GM12878 (cell line): ENCODE measurements at regions not wholly inside any gene's neighbourhood (a gene's known extent, or its start where the extent isn't known, plus 50 kb on each side); places are given as distances from the start of the nearest gene placed in this dataset.

ENCODE experiments used
- ATAC-seq: fragments of 200-7000 bp; cut with Tn5 transposase; 3 replicates; pipeline ENCODE4 v1.9.1; 2020; ENCODE audit warnings: mild to moderate bottlenecking, moderate library complexity
- BruUV-seq: library from RNA; stranded (reverse); fragments of 400-500 nt; replicated peaks from 2 replicates; lab custom pipeline; 2021; lab: Mats Ljungman, UMichigan
- CTCF ChIA-PET: fragments of 300-600 bp; sonication (Branson Sonifier 250); formaldehyde crosslinking; extraction: SDS; loops from one replicate; lab custom pipeline; 2021; ENCODE audit warnings: inconsistent platforms; lab: Yijun Ruan, JAX
- POLR2A ChIA-PET: fragments of 350-600 bp; formaldehyde crosslinking; extraction: SDS; loops from one replicate; lab custom pipeline; 2021; ENCODE audit warnings: inconsistent platforms; lab: Charles Lee
- RAD21 ChIA-PET: fragments of 300-600 bp; sonication (Branson Sonifier 250); formaldehyde crosslinking; loops from one replicate; lab custom pipeline; 2023; ENCODE audit warnings: antibody characterized with exemption; ENCODE audit not compliant: unreplicated experiment; lab: Charles Lee
- SMC1A ChIA-PET: fragments of 300-600 bp; sonication (Branson Sonifier 250); formaldehyde crosslinking; loops from one replicate; lab custom pipeline; 2023; ENCODE audit not compliant: unreplicated experiment, uncharacterized antibody; lab: Charles Lee
- DNase-seq: peaks from one replicate; pipeline ENCODE4 v3.0.0-alpha.2; 2011; ENCODE audit warnings: low read depth, low spot score
- FAIRE-seq: peaks from 3 replicates; lab custom pipeline; 2011; peaks lifted over from hg19 to GRCh38; lab: Jason Lieb, UNC
- H2AFZ ChIP-seq: 2 replicates; pipeline ENCODE4 v1.6.0; 2011; ENCODE audit warnings: low read depth, low read length, control low read depth; ENCODE audit not compliant: control insufficient read depth
- H3K27ac ChIP-seq: 2 replicates; pipeline ENCODE4 v1.5.1; 2011; ENCODE audit warnings: control low read depth; ENCODE audit not compliant: control insufficient read depth, insufficient read depth
- H3K27me3 ChIP-seq, 2 experiments: replicated peaks in 1 of 2; 2 replicates each; pipeline versions ENCODE4 v1.6.0 to v1.6.1; 2011; ENCODE audit warnings: low read length in 1 of 2; ENCODE audit not compliant: control insufficient read depth in 2 of 2, insufficient read depth in 2 of 2
- H3K36me3 ChIP-seq, 2 experiments: 2 replicates each; pipeline ENCODE4 v1.5.1; 2011; ENCODE audit warnings: low read length in 1 of 2; ENCODE audit not compliant: control insufficient read depth in 2 of 2, insufficient read depth in 2 of 2
- H3K4me1 ChIP-seq: 2 replicates; pipeline ENCODE4 v1.6.1; 2011; ENCODE audit warnings: mild to moderate bottlenecking, low read length, moderate library complexity, mixed read lengths; ENCODE audit not compliant: control insufficient read depth, insufficient read depth
- H3K4me2 ChIP-seq: 2 replicates; pipeline ENCODE4 v1.6.0; 2011; ENCODE audit warnings: control low read depth; ENCODE audit not compliant: control insufficient read depth, insufficient read depth
- H3K4me3 ChIP-seq: fragments of 200-600 bp; sonication (generic); 2 replicates; pipeline ENCODE4 v1.5.1; 2016
- H3K79me2 ChIP-seq: 2 replicates; pipeline ENCODE4 v1.6.0; 2011; ENCODE audit warnings: low read length; ENCODE audit not compliant: control insufficient read depth, insufficient read depth
- H3K9ac ChIP-seq: 2 replicates; pipeline ENCODE4 v1.8.0; 2011; ENCODE audit warnings: low read length, control low read depth, mixed read lengths; ENCODE audit not compliant: control insufficient read depth, insufficient read depth
- H3K9me3 ChIP-seq: replicated peaks from 3 replicates; pipeline ENCODE4 v1.5.1; 2011; ENCODE audit warnings: mild to moderate bottlenecking, low read length; ENCODE audit not compliant: control insufficient read depth, insufficient read depth
- H4K20me1 ChIP-seq: 2 replicates; pipeline ENCODE4 v1.6.0; 2011; ENCODE audit not compliant: control insufficient read depth, insufficient read depth
- CBX3 ChIP-seq: fragments of 200-600 bp; sonication (generic); IDR thresholded peaks from 2 replicates; pipeline ENCODE4 v1.6.1; 2016; ENCODE audit warnings: low read depth, borderline replicate concordance
- E2F4 ChIP-seq: IDR thresholded peaks from 2 replicates; pipeline ENCODE4 v1.6.1; 2012; ENCODE audit warnings: low read depth, low read length, improper control_type of control experiment
- EZH2 ChIP-seq: IDR thresholded peaks from 2 replicates; pipeline ENCODE4 v1.6.1; 2012; ENCODE audit warnings: low read depth, mild to moderate bottlenecking, control low read depth, inconsistent platforms, low read length, borderline replicate concordance; ENCODE audit not compliant: control insufficient read depth
- IKZF1 ChIP-seq: fragments of 450-650 bp; conservative IDR thresholded peaks from 2 replicates; pipeline ENCODE4 v1.6.1; 2017; ENCODE audit warnings: antibody characterized with exemption, mild to moderate bottlenecking
- MYB ChIP-seq: fragments of 150-350 bp; IDR thresholded peaks from 2 replicates; pipeline ENCODE4 v1.6.1; 2014; ENCODE audit warnings: mild to moderate bottlenecking, low read depth, low read length, borderline replicate concordance
- MYC ChIP-seq: IDR thresholded peaks from 2 replicates; pipeline ENCODE4 v1.6.1; 2011; ENCODE audit warnings: mild to moderate bottlenecking, low read length, moderate library complexity, inconsistent platforms; ENCODE audit not compliant: insufficient read depth, insufficient replicate concordance, insufficient read length, severe bottlenecking
- RB1 ChIP-seq: fragments of 450-650 bp; formaldehyde crosslinking; IDR thresholded peaks from 2 replicates; pipeline ENCODE4 v1.6.1; 2017; ENCODE audit warnings: mild to moderate bottlenecking, borderline replicate concordance
- SMAD1 ChIP-seq: fragments of 450-650 bp; IDR thresholded peaks from 2 replicates; pipeline ENCODE4 v1.6.1; 2018; ENCODE audit warnings: mild to moderate bottlenecking, low read depth; ENCODE audit not compliant: partially characterized antibody
- SP1 ChIP-seq: IDR thresholded peaks from one replicate; pipeline ENCODE4 v1.6.1; 2011; ENCODE audit warnings: low read depth, low read length
- SUZ12 ChIP-seq: fragments of 200-600 bp; sonication (generic); IDR thresholded peaks from one replicate; pipeline ENCODE4 v1.6.1; 2018; ENCODE audit warnings: antibody characterized with exemption, mild to moderate bottlenecking; ENCODE audit not compliant: unreplicated experiment
- TBL1XR1 ChIP-seq: IDR thresholded peaks from 2 replicates; pipeline ENCODE4 v1.6.1; 2012; ENCODE audit warnings: low read depth, low read length, improper control_type of control experiment
- YY1 ChIP-seq: IDR thresholded peaks from 2 replicates; pipeline ENCODE4 v1.6.1; 2011; ENCODE audit warnings: low read depth, mild to moderate bottlenecking, low read length
- ZNF622 ChIP-seq: fragments of 450-650 bp; IDR thresholded peaks from 2 replicates; pipeline ENCODE4 v1.6.1; 2017; ENCODE audit warnings: mild to moderate bottlenecking, inconsistent platforms
- WGBS: methylation state at CpG from one replicate; pipeline ENCODE4 v1.1.6; 2016; ENCODE audit warnings: low lambda C conversion rate; ENCODE audit not compliant: insufficient replicate concordance, insufficient coverage; ENCODE audit errors: missing lambda C conversion rate; 5-methylcytosine and 5-hydroxymethylcytosine counted together
- in situ Hi-C: fragments of 300-500 bp; cut with MboI; formaldehyde crosslinking; loops from 9 replicates; pipeline ENCODE4 v1.14.3; 2018; ENCODE audit warnings: mixed read lengths
- intact Hi-C: fragments of 100-400 bp; cut with micrococcal nuclease; formaldehyde crosslinking; loops from one replicate; pipeline ENCODE4 v1.14.2; 2022; ENCODE audit not compliant: unreplicated experiment

- TF ChIP-seq MYC (no peak), SMAD1 (no peak)
- TF ChIP-seq, all 136 proteins: peak for 0
Measured at GRCh38 chr9:99377790-99378775, 156.0 kb downstream of the SEC61B start (continued).

- no peak overlapping the region for H2AFZ ChIP-seq
- no peaks in the 10 kb centered on the region for H3K9me3 ChIP-seq
- intact Hi-C loops (no loop called here), in situ Hi-C loops (no loop called here)
- DNase-seq = no peak
- ChIA-PET SMC1A (no interaction called here), CTCF (no interaction called here), RAD21 (no interaction called here), POLR2A (no interaction called here)
- no peak overlapping the region for H3K4me3 ChIP-seq
- H3K9ac ChIP-seq = no peak overlapping the region
- FAIRE-seq = no peak
- H3K27me3 ChIP-seq = no peaks in the 10 kb centered on the region
- no peak overlapping the region for H3K27ac ChIP-seq
- no peaks in the 10 kb centered on the region for H3K4me1 ChIP-seq
- no TSS peak for BruUV-seq
- 0% methylated on average over 2 of the region's 2 CpGs for WGBS
- H4K20me1 ChIP-seq = no peaks in the 10 kb centered on the region
- no peak for TF ChIP-seq E2F4
- no peak for TF ChIP-seq CBX3
- TF ChIP-seq TBL1XR1 = no peak
- TF ChIP-seq ZNF622 = no peak
- TF ChIP-seq EZH2 = no peak
- no peak for TF ChIP-seq YY1
- no peak for TF ChIP-seq RB1
- TF ChIP-seq SUZ12 = no peak
- TF ChIP-seq IKZF1 = no peak
- no peak for TF ChIP-seq SP1
- TF ChIP-seq MYB = no peak
- ATAC-seq = no peak
- H3K4me2 ChIP-seq = no peak overlapping the region
- H3K79me2 ChIP-seq = no peaks in the 10 kb centered on the region
- H3K36me3 ChIP-seq = no peaks in the 10 kb centered on the region
Measured at GRCh38 chr9:99383536-99383935, 161.5 kb downstream of the SEC61B start.
